NCI-H460 (cell line): ENCODE measurements at regions not wholly inside any gene's neighbourhood (a gene's known extent, or its start where the extent isn't known, plus 50 kb on each side); places are given as distances from the start of the nearest gene placed in this dataset.
"Not testable (repeated sequence)": the region's sequence is repeated elsewhere in the genome, so short reads cannot be mapped to it uniquely, and the experiment has no call there.

ENCODE experiments used
- DNase-seq: peaks from one replicate; pipeline ENCODE4 v3.0.0-alpha.2; 2016; ENCODE audit warnings: low read depth; ENCODE audit errors: extremely low read depth

GRCh38 chr9:29394855-29395254 lies 1821.6 kb upstream of the C9orf72 start:
- DNase-seq: no peak

- DNase-seq: peak; percentile 32
These were observed 1823.9 kb upstream of the C9orf72 start for GRCh38 chr9:29397148-29397547.

- DNase-seq: no peak
These were observed 1842.9 kb upstream of the C9orf72 start for GRCh38 chr9:29416204-29416603.

GRCh38 chr9:29422438-29422837 lies 1849.2 kb upstream of the C9orf72 start:
- DNase-seq: no peak

GRCh38 chr9:29432191-29432590 lies 1858.9 kb upstream of the C9orf72 start:
- DNase-seq: no peak

GRCh38 chr9:29432656-29433055 lies 1859.4 kb upstream of the C9orf72 start:
- not testable (repeated sequence) for DNase-seq

- no peak for DNase-seq
These were observed 1862.1 kb upstream of the C9orf72 start for GRCh38 chr9:29435368-29435767.

- no peak for DNase-seq
These were observed 1864.2 kb upstream of the C9orf72 start for GRCh38 chr9:29437526-29437925.

GRCh38 chr9:29439961-29440360 lies 1866.7 kb upstream of the C9orf72 start:
- DNase-seq: no peak

GRCh38 chr9:29440449-29440848 lies 1867.2 kb upstream of the C9orf72 start:
- no peak for DNase-seq

- DNase-seq: no peak
These were observed 1872.5 kb upstream of the C9orf72 start for GRCh38 chr9:29445751-29446150.

- DNase-seq: no peak
These were observed 1876.0 kb upstream of the C9orf72 start for GRCh38 chr9:29449306-29449705.

- DNase-seq: not testable (repeated sequence)
These were observed 1877.1 kb upstream of the C9orf72 start for GRCh38 chr9:29450343-29450875.

- DNase-seq: no peak
These were observed 1883.7 kb upstream of the C9orf72 start for GRCh38 chr9:29456940-29457339.

GRCh38 chr9:29475471-29475870 lies 1902.2 kb upstream of the C9orf72 start:
- no peak for DNase-seq

- no peak for DNase-seq
These were observed 1938.4 kb upstream of the C9orf72 start for GRCh38 chr9:29511680-29512079.

GRCh38 chr9:29514336-29514735 lies 1941.1 kb upstream of the C9orf72 start:
- no peak for DNase-seq

- DNase-seq: no peak
These were observed 1941.6 kb upstream of the C9orf72 start for GRCh38 chr9:29514862-29515261.

- DNase-seq: no peak
These were observed 1975.2 kb upstream of the C9orf72 start for GRCh38 chr9:29548436-29548835.

GRCh38 chr9:29555502-29555901 lies 1982.2 kb upstream of the C9orf72 start:
- DNase-seq: no peak

- DNase-seq: peak; percentile 24
These were observed 1983.0 kb upstream of the C9orf72 start for GRCh38 chr9:29556317-29556716.

- DNase-seq: no peak
These were observed 1983.5 kb upstream of the C9orf72 start for GRCh38 chr9:29556746-29557145.

GRCh38 chr9:29564564-29564963 lies 1991.3 kb upstream of the C9orf72 start:
- DNase-seq: peak; percentile 7
